Retinal pigment epithelial cell (primary cell): ENCODE measurements at regions not wholly inside any gene's neighbourhood (a gene's known extent, or its start where the extent isn't known, plus 50 kb on each side); places are given as distances from the start of the nearest gene placed in this dataset.

ENCODE experiments used
- DNase-seq: peaks from one replicate; pipeline ENCODE4 v3.0.0-alpha.2; 2010; ENCODE audit warnings: low read depth
- H3K4me3 ChIP-seq: 2 replicates; pipeline ENCODE4 v1.5.1; 2011; ENCODE audit warnings: mild to moderate bottlenecking, low read length, control low read depth, moderate library complexity
- TF ChIP-seq, protein P1 (sequence below): conservative IDR thresholded peaks from 2 replicates; pipeline ENCODE4 v1.5.1; 2011; ENCODE audit warnings: low read depth, low read length, control low read depth, inconsistent platforms

DNA sequence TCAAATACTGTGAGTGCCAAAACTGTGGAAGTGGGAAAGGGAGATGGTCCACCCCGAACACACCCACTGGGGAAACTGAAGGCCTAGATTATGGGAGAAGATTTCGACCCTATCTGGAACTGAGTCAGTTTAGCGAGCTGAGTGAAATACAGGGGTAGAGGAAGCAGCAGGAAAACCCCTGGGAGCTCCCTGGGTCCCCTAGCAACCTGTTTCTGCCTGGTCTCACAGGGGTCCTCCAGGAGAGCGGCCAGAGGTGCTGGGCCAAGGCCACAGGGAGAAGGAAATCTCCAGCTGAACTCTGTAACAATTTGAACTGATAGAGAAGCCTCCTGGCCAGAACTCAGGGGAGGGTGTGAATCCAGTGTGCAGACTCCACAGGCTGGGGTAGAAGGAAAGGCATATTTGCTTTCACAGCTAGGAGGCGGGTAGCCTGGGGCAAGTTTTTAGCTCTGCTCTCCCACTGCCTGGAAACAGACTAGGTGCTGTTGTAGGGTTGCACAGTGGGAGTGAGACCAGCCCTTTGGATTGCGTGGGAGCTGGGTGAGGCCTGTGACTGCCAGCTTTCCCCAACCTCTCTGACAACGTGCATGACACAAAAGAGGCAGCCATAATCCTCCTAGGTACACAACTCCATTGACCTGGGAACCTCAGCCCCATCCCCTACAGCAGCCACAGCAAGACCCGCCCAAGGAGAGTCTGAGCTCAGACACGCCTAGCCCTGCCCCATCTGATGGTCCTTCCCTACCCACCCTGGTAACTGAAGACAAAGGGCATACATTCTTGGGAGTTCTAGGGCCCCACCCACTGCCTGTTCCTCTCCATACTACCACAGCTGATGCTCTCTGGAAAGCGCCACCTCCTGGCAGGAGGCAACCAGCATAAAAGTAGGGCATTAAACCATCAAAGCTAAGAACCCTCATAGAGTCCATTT, 78.8 kb upstream of the GPBP1 start:
- TF ChIP-seq, protein P1, sequence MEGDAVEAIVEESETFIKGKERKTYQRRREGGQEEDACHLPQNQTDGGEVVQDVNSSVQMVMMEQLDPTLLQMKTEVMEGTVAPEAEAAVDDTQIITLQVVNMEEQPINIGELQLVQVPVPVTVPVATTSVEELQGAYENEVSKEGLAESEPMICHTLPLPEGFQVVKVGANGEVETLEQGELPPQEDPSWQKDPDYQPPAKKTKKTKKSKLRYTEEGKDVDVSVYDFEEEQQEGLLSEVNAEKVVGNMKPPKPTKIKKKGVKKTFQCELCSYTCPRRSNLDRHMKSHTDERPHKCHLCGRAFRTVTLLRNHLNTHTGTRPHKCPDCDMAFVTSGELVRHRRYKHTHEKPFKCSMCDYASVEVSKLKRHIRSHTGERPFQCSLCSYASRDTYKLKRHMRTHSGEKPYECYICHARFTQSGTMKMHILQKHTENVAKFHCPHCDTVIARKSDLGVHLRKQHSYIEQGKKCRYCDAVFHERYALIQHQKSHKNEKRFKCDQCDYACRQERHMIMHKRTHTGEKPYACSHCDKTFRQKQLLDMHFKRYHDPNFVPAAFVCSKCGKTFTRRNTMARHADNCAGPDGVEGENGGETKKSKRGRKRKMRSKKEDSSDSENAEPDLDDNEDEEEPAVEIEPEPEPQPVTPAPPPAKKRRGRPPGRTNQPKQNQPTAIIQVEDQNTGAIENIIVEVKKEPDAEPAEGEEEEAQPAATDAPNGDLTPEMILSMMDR = peak; percentile 41
- DNase-seq = no peak
- H3K4me3 ChIP-seq = no peak overlapping the region

DNA sequence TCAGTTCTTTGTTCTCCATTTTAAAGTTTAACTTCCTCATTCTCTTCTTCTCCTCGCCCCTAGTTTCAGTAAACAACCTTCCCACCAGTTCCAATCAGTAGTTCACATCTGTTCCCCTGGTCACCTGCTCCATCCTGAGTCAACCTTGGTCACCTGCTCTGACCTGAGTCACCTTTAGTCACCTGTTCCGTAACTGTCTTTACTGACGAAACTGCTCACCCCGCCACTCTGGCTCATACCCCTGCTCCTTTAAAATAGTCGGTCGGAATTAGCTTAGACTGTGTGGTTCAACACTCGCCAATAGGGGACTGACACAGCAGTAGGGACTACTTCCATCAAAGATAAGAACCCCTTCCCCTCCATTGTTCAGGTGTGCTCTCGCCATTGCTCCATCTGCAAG, 76.3 kb upstream of the GPBP1 start:
- DNase-seq = no peak
- TF ChIP-seq, protein P1 = no peak
- H3K4me3 ChIP-seq = no peak overlapping the region

DNA sequence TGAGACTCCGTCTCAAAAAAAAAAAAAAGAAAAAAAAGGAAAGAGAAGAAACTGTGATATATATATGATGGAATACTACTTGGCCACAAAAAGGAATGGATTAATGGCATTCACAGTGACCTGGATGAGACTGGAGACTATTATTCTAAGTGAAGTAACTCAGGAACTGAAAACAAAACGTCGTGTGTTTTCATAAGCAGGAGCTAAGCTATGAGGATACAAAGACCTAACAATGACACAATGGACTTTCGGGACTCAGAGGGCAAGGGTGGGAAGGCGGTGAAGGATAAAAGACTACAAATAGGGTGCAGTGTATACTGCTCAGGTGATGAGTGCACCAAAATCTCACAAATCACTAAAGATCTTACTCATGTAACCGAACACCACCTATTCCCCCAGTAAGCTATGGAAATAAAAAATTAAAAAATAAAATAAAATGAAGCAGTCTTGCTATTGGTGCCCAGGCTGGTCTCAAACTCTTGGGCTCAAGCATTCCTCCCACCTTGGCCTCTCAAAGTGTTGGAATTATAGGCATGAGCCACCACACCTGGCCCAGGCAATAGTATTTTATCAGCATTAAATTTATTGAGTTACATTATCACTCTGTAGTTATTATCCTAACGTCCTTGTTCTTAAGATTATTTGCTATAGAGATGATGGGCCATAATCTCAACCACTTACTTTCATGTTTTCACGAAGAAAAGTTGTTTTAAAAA, 71.5 kb upstream of the GPBP1 start:
- H3K4me3 ChIP-seq = no peak overlapping the region
- TF ChIP-seq, protein P1 = no peak
- no peak for DNase-seq

DNA sequence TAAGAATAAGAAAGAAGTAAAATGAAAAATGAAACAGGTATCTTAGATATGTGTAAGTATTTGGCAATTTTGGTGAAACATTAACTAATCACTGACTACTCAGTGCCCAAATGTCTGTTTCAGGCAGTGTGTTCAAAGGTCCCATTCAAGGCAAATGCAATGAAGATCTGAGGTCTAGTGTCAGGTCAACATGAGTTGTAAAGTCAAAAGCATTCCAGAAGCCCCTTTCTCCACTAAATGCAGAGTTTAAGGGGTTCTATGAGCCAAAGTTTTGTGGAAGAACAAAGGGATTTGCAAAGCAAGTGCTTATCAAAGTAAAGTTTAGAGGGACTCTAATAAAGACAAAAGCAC, 71.0 kb upstream of the GPBP1 start:
- no peak overlapping the region for H3K4me3 ChIP-seq
- DNase-seq = no peak
- TF ChIP-seq, protein P1 = no peak

DNA sequence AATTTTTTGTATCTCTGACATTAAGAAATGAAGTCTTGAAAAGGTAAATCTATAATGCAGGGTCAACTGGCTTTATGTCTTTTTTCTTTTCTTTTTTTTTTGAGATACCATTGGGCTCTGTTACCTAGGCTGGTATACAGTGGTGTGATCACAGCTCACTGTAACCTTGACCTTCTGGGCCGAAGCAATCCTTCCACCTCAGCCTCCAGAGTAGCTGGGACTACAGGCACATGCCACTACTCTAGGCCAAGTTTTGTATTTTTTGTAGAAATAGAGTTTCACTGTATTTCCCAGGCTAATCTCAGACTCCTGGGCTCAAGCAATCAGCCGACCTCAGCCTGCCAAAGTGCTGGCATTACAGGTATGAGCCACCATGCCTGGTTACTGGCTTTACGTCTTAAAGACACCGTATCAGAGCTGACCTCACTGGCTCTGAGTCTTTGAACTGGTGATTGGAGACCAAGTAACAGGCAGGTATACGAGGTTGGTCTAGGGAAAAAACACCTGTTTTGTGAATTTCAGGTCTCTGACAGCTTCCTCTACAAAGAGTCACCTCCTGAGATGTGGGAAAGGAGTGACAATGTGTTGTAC, 70.4 kb upstream of the GPBP1 start:
- no peak overlapping the region for H3K4me3 ChIP-seq
- DNase-seq = no peak
- TF ChIP-seq, protein P1 = no peak

DNA sequence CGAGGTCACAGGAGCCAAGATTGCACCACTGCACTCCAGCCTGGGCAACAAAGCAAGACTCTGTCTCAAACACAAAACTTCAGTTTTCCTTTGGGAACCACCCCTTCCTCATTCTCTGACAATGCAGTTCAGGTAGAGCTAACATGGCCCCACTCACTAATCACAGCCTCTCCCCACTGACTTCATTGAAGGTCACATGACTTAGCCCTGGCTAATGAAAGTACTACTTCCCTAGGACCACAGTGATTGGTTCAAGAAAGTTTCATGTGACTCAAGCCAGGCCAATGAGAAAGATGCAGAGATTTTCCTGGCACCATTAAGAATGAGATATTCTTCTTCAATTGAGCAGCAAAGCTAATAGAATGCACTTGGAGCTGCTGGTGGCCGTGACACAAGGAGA, 67.2 kb upstream of the GPBP1 start:
- TF ChIP-seq, protein P1 = no peak
- H3K4me3 ChIP-seq = no peak overlapping the region
- no peak for DNase-seq
